Inferior parietal cortex (tissue), 1 donor: ENCODE measurements at regions not wholly inside any gene's neighbourhood (a gene's known extent, or its start where the extent isn't known, plus 50 kb on each side); places are given as distances from the start of the nearest gene placed in this dataset.

Source experiments
- DNase-seq: peaks from one replicate; pipeline ENCODE4 v3.0.0-alpha.2; 2016; ENCODE audit errors: extremely low spot score

DNA sequence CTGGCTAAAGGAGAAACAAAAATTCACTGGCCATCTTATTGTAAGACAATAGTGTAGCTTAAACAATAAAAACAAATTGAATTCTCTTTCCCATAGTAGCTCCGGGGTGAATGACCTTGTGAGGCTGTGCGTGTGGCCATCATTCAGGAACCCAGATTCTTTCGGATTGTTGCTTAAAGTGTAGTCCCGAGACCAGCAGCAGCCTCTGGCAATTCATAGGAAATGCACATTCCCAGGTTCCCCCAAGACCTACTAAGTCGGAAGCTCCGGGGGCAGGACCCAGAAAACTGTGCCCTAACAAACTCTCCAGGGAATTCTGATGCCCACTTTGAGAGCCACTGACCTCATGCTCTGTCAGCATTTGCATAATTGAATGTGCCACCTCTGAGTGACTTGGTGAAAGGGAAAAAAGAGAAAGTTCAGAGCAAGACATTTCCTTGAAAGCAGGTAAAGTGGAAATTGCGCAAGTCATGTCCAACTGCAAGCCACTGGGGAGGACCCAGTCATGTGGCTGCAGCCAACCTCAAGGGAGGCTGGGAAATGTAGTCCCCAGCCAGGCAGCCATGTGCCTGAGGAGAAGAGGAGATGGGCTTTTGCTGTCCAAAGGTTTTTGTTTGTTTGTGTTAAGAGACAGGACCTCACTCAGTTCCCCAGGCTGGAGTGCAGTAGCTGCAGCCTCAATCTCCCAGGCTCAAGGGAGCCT lies 50.7 kb upstream of the PNMA8B start:
- peak; percentile 44 for DNase-seq

DNA sequence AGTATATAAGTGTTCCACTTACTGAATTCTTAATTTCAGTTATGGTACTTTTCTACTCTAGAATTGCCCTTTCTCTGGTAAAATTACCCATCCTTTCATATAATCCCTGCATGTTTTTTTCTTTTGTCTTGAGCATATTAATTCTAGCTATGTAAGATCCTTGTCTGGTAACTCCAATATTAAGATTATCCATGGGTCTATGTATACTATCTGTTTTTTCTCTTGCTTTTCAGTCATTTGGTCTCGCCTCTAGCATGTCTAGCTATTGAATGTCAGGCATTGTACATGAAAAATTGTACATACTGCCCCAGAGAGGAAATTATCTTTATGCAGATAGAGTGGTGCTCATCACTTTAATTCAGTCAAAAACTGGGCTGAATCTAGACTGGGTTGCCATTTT lies 50.4 kb upstream of the CALM3 start:
- no peak for DNase-seq

DNA sequence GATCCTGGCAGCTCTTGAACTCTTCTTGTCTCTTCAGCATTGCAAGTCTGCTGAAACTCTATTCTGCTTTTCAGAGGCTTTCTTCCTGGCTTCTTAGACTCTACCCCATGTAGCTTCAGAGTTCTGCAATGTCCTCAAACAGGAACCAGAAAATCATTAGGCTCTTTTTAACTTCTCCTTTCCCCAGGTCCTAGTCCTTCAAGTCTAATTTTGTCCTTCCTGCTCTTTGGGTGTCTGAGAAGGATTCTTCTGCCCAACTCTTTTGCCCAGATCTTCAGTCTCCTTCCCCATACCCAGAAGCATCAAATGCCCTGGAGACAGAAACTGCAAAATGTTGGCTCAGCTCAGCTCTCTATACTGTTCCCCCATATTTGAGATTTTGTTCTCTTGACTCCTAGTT lies 50.0 kb upstream of the CALM3 start:
- DNase-seq, result no peak
